ENCODE measurements at regions not wholly inside any gene's neighbourhood (a gene's known extent, or its start where the extent isn't known, plus 50 kb on each side); places are given as distances from the start of the nearest gene placed in this dataset.
"Not testable (repeated sequence)": the region's sequence is repeated elsewhere in the genome, so short reads cannot be mapped to it uniquely, and the experiment has no call there.

- DNase-seq: no peak
Measured at GRCh38 chr2:172262486-172262885, 159.8 kb upstream of the DLX2 start.

DNA sequence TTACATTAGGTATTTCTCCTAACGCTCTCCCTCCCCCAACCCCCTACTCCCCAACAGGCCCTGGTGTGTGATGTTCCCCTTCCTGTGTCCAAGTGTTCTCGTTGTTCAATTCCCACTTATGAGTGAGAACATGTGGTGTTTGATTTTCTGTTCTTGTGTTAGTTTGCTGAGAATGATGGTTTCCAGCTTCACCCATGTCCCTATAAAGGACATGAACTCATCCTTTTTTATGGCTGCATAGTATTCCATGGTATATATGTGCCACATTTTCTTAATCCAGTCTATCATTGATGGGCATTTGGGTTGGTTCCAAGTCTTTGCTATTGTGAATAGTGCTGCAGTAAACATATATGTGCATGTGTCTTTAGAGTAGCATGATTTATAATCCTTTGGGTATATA, 162.1 kb upstream of the DLX2 start:
- not testable (repeated sequence) for DNase-seq

GRCh38 chr2:172269507-172270244, 157.7 kb upstream of the ITGA6 start:
- not testable (repeated sequence) for DNase-seq

- peak; percentile 19 to 32 for DNase-seq
Measured at GRCh38 chr2:172270278-172271079, 156.9 kb upstream of the ITGA6 start.

DNA sequence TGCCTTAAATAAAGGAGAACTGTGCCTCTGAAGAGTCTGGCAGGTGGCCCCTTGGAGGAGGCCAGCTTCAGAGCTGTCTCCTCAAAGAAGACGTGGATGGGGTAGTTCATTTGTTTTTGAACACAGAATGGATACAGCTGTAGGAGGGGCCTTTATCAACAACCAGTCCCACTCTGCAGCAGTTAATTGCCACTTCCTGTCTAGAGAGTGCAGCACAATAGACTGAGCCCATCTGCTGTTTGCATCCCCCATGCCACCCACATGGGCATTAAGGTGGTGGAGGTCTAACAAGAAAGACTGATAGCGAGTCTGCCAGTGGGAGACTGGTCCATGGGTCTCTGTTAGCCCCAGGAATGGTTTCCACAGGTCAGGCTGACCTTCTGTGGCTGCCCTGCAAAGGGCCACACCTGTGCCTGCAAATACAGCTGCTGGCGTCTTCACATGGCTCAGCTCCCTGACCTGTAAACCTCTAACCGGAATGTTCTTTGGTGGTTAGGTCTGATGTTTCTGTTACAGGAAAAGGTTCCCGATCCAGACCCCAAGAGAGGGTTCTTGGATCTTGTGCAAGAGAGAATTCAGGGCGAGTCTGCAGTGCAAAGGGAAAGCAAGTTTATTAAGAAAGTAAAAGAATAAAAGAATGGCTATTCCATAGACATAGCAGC, 153.3 kb upstream of the ITGA6 start:
- DNase-seq: no peak

- no peak for DNase-seq
Measured at GRCh38 chr2:172275239-172275638, 152.1 kb upstream of the ITGA6 start.

DNA sequence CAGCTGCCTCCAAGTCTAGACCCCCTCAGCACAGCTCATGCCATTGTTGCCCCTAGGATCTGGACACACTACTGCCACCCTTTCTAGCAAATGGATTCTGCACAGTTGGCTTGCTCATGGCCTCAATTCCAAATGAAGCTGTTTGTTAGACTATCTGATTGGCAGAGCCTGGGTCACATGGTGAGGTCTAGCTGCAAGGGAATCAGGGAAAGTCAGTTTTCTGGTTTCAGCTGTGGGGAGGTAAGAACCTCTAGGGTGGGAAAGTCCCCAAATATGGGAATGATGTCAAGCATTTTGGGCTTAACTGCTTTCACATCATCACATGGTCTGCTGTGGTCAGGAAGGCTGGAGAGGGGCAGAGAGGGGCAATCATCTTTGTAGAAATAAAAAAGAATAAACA, 150.4 kb upstream of the ITGA6 start:
- no peak for DNase-seq

- DNase-seq: no peak
Measured at GRCh38 chr2:172278667-172279066, 148.7 kb upstream of the ITGA6 start.

GRCh38 chr2:172279214-172279613, 148.2 kb upstream of the ITGA6 start:
- DNase-seq: no peak

GRCh38 chr2:172279813-172280212, 147.6 kb upstream of the ITGA6 start:
- DNase-seq: no peak

DNA sequence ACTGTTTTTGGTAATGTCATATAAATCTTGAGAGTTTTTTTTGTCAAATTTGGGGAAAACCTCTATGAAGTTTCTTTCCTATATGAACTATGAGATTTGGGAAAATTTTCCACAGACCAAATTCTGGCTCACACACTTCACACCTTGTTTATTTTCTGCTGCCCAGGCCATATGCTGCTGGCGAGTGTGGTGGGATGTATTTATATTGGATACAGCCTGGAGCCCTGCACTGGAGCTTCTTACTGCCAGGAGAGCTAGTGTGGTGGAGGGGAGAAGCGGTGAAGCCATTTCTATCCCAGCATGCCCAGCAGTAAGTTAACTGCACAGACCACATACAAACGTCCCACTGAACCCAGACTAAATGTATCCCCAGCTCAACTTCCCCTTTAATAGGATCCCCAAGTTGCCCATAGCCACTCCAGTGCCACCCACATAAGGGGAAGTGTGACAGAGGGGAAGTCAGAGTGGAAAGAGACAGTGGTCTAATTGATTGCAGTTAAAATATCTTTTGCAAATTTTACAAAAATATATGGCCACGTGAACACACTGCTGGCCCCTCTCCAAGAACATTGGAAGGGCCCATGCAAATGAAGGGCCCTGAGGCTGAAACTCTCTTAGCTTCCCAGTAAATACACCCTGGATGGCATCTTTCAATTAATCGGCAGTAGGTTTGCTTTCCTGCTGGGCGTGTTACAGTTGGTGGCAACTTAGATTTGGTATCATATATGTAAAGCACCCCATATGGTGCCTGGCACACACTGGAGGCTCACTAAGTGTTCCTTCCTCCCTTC, 146.6 kb upstream of the ITGA6 start:
- DNase-seq: no peak

- DNase-seq: no peak
Measured at GRCh38 chr2:172281648-172282570, 145.5 kb upstream of the ITGA6 start.

GRCh38 chr2:172282944-172283343, 144.4 kb upstream of the ITGA6 start:
- no peak for DNase-seq

DNA sequence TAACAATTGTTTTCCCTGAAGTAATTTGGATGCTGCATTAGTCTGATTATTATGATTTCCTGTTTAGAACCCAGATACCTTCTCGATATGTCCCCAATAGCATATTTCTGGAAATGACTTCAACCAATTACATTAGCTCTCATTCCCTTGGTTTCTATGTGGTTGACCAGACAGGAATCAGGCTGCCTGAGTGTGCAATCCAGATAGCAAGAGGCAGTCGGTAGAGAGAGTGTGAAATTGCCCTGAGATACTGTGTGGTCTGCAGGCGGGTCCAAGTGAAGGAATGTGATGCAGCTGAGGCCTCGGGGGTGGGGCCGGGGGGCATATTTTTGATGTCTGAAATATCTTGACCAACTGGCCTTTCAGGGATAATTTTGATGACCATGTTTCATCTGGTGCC, 143.9 kb upstream of the ITGA6 start:
- DNase-seq: no peak

GRCh38 chr2:172284209-172284608, 143.2 kb upstream of the ITGA6 start:
- DNase-seq: no peak

- DNase-seq: no peak
Measured at GRCh38 chr2:172285010-172285621, 142.3 kb upstream of the ITGA6 start.

DNA sequence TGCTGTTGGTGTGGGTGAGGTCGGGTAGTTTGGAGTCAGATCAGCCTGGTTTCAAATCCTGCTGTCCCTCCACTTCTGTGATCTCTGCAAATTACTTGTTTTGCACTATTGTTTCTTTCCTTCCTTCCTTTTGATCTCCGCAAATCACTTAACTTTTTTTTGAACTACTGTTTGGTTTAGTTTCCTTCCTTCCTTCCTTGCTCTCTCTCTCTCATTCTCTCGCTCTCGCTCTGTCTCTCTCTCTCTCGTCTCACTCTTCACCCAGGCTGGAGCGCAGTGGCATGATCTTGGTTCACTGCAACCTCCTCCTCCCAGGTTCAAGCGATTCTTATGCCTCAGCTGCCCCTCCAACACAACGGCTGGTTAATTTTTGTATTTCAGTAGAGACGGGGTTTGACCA, 141.6 kb upstream of the ITGA6 start:
- no peak for DNase-seq

GRCh38 chr2:172287190-172287589, 140.2 kb upstream of the ITGA6 start:
- no peak for DNase-seq

- no peak for DNase-seq
Measured at GRCh38 chr2:172287605-172288315, 139.6 kb upstream of the ITGA6 start.

GRCh38 chr2:172288603-172289002, 138.8 kb upstream of the ITGA6 start:
- DNase-seq: no peak

DNA sequence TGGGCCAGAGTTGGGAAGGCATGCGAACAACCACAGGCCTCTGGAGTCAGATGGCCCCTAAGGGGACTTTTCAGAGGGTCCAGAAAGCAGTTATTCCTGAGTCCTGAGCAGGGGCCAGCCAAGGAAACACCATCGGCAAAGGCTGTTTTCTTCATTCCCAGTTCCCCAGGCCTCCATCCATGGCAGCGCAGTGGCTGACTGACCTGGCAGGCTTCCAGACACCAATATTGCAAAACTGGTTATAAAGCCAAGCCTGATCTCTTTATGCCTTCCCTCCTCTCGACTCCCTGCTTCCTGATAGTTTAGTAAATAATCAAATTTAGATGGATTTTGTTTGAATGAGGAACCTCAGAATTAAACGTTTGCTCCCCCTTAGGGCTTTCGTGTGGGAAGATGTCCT, 133.4 kb upstream of the ITGA6 start:
- no peak for DNase-seq

Data from NCI-H187 (cell line).